H1 (cell line): ENCODE measurements at regions not wholly inside any gene's neighbourhood (a gene's known extent, or its start where the extent isn't known, plus 50 kb on each side); places are given as distances from the start of the nearest gene placed in this dataset.

ENCODE experiments used
- CTCF ChIA-PET: fragments of 300-600 bp; sonication (Branson Sonifier 250); formaldehyde crosslinking; loops from one replicate; lab custom pipeline; 2021; ENCODE audit not compliant: partially characterized antibody; lab: Charles Lee
- POLR2A ChIA-PET: fragments of 300-600 bp; sonication (Branson Sonifier 250); formaldehyde crosslinking; loops from one replicate; lab custom pipeline; 2021; ENCODE audit warnings: inconsistent platforms; ENCODE audit not compliant: partially characterized antibody; lab: Charles Lee
- DNase-seq, 2 experiments: peaks; one replicate each; pipeline versions ENCODE4 v3.0.0 to v3.0.0-alpha.2; 2010 to 2022; ENCODE audit warnings: low spot score in 2 of 2, low read depth in 1 of 2, mixed read lengths in 1 of 2
- FAIRE-seq: peaks from 2 replicates; lab custom pipeline; 2011; peaks lifted over from hg19 to GRCh38; lab: Jason Lieb, UNC
- H2AFZ ChIP-seq: 2 replicates; pipeline ENCODE4 v1.8.1; 2012; ENCODE audit warnings: low read length, inconsistent platforms
- H2AK5ac ChIP-seq: 2 replicates; pipeline ENCODE4 v1.6.1; 2013; ENCODE audit warnings: low read depth, low read length
- H2BK120ac ChIP-seq: replicated peaks from 2 replicates; pipeline ENCODE3; 2013; ENCODE audit warnings: low read depth, low read length, inconsistent platforms
- H2BK12ac ChIP-seq: 2 replicates; pipeline ENCODE4 v1.6.1; 2013; ENCODE audit warnings: low read depth, low read length
- H2BK15ac ChIP-seq: 2 replicates; pipeline ENCODE4 v1.6.1; 2013; ENCODE audit warnings: low read length
- H2BK20ac ChIP-seq: 2 replicates; pipeline ENCODE4 v1.6.1; 2013; ENCODE audit warnings: low read length
- H2BK5ac ChIP-seq: 2 replicates; pipeline ENCODE4 v1.6.1; 2013; ENCODE audit warnings: low read depth, low read length
- H3K14ac ChIP-seq: 2 replicates; pipeline ENCODE4 v1.6.1; 2013; ENCODE audit warnings: inconsistent platforms; ENCODE audit not compliant: insufficient read length
- H3K18ac ChIP-seq: 2 replicates; pipeline ENCODE4 v1.6.1; 2013; ENCODE audit warnings: low read length; ENCODE audit errors: extremely low read depth
- H3K23ac ChIP-seq: 2 replicates; pipeline ENCODE4 v1.6.1; 2013; ENCODE audit warnings: inconsistent platforms; ENCODE audit not compliant: insufficient read length
- H3K23me2 ChIP-seq: 2 replicates; pipeline ENCODE4 v1.6.1; 2013; ENCODE audit warnings: low read depth, low read length
- H3K27ac ChIP-seq: 2 replicates; pipeline ENCODE4 v1.6.1; 2011; ENCODE audit warnings: low read depth, low read length, inconsistent platforms
- H3K27me3 ChIP-seq, 4 experiments: replicated peaks in 1 of 4; 1 replicate in 1 of 4; 2 replicates in 3 of 4; pipeline versions ENCODE4 v1.6.1 to v1.8.1; 2011 to 2013; ENCODE audit warnings: low read length in 3 of 4, mild to moderate bottlenecking in 3 of 4, inconsistent platforms in 2 of 4, mixed read lengths in 2 of 4, moderate library complexity in 1 of 4; ENCODE audit not compliant: control insufficient read depth in 3 of 4, insufficient read depth in 3 of 4; ENCODE audit errors: extremely low read depth in 1 of 4
- H3K36me3 ChIP-seq, 4 experiments: 2 replicates each; pipeline versions ENCODE4 v1.6.1 to v1.8.1; 2011 to 2013; ENCODE audit warnings: mild to moderate bottlenecking in 4 of 4, low read length in 3 of 4, moderate library complexity in 2 of 4, control low read depth in 1 of 4, inconsistent platforms in 1 of 4; ENCODE audit not compliant: insufficient read depth in 4 of 4, control insufficient read depth in 2 of 4
- H3K4ac ChIP-seq: replicated peaks from 2 replicates; pipeline ENCODE3; 2013; ENCODE audit warnings: low read length, low read depth, mixed read lengths, inconsistent platforms; ENCODE audit not compliant: insufficient read length
- H3K4me1 ChIP-seq, 4 experiments: replicated peaks in 1 of 4; 1 replicate in 1 of 4; 2 replicates in 3 of 4; pipeline versions ENCODE4 v1.6.1 to v1.8.1; 2011 to 2013; ENCODE audit warnings: low read length in 3 of 4, inconsistent platforms in 2 of 4, mixed read lengths in 1 of 4; ENCODE audit not compliant: insufficient read depth in 4 of 4, control insufficient read depth in 3 of 4
- H3K4me2 ChIP-seq, 2 experiments: 2 replicates each; pipeline versions ENCODE4 v1.6.1 to v1.8.1; 2011 to 2013; ENCODE audit warnings: low read depth in 2 of 2, low read length in 2 of 2, control low read depth in 1 of 2, inconsistent platforms in 1 of 2, mild to moderate bottlenecking in 1 of 2; ENCODE audit not compliant: insufficient read depth in 1 of 2
- H3K4me3 ChIP-seq, 4 experiments: fragments of 200-600, 300-600 bp in 1 of 4; sonication (generic), shearing (Covaris generic), sonication (Bioruptor Twin) in 1 of 4; 2 replicates each; pipeline versions ENCODE4 v1.5.1 to v1.8.1; 2011 to 2016; ENCODE audit warnings: low read length in 4 of 4, low read depth in 3 of 4, control low read depth in 2 of 4, inconsistent platforms in 2 of 4, mild to moderate bottlenecking in 2 of 4, mixed read lengths in 1 of 4, moderate library complexity in 1 of 4; ENCODE audit not compliant: insufficient read depth in 2 of 4; ENCODE audit errors: extremely low read depth in 1 of 4
- H3K56ac ChIP-seq: replicated peaks from 2 replicates; pipeline ENCODE3; 2013; ENCODE audit warnings: low read depth, mild to moderate bottlenecking, mixed read lengths, low read length, inconsistent platforms; ENCODE audit not compliant: insufficient read length
- H3K79me1 ChIP-seq: 2 replicates; pipeline ENCODE4 v1.6.1; 2013; ENCODE audit warnings: low read depth, low read length, control low read depth
- H3K79me2 ChIP-seq, 2 experiments: 2 replicates each; pipeline versions ENCODE4 v1.6.1 to v1.8.1; 2012 to 2013; ENCODE audit warnings: low read length in 2 of 2, mild to moderate bottlenecking in 2 of 2, inconsistent platforms in 1 of 2; ENCODE audit not compliant: insufficient read depth in 2 of 2, control insufficient read depth in 1 of 2
- H3K9ac ChIP-seq, 4 experiments: replicated peaks in 1 of 4; 1 replicate in 1 of 4; 2 replicates in 3 of 4; pipeline versions ENCODE4 v1.6.1 to v1.8.1; 2011 to 2013; ENCODE audit warnings: low read depth in 3 of 4, low read length in 3 of 4, control low read depth in 2 of 4, mild to moderate bottlenecking in 2 of 4, moderate library complexity in 2 of 4, inconsistent platforms in 1 of 4; ENCODE audit errors: extremely low read depth in 1 of 4
- H3K9me3 ChIP-seq, 2 experiments: 2 replicates each; pipeline versions ENCODE4 v1.6.1 to v1.8.1; 2012 to 2013; ENCODE audit warnings: mild to moderate bottlenecking in 2 of 2, moderate library complexity in 2 of 2, control low read depth in 1 of 2, inconsistent platforms in 1 of 2, low read depth in 1 of 2, low read length in 1 of 2, mixed read lengths in 1 of 2; ENCODE audit not compliant: insufficient read depth in 2 of 2
- H4K20me1 ChIP-seq, 2 experiments: replicated peaks in 1 of 2; 2 replicates each; pipeline versions ENCODE3 to v1.8.1; 2011 to 2013; ENCODE audit warnings: inconsistent platforms in 2 of 2, low read length in 2 of 2, mild to moderate bottlenecking in 1 of 2; ENCODE audit not compliant: insufficient read depth in 2 of 2, control insufficient read depth in 1 of 2
- H4K5ac ChIP-seq: 2 replicates; pipeline ENCODE4 v1.6.1; 2013; ENCODE audit warnings: low read length, low read depth, mixed read lengths, inconsistent platforms; ENCODE audit not compliant: insufficient read length
- H4K8ac ChIP-seq: 2 replicates; pipeline ENCODE4 v1.8.0; 2013; ENCODE audit warnings: mild to moderate bottlenecking, moderate library complexity, low read length, inconsistent platforms; ENCODE audit not compliant: insufficient read depth; ENCODE audit errors: extremely low read depth
- H4K91ac ChIP-seq: replicated peaks from 2 replicates; pipeline ENCODE3; 2013; ENCODE audit warnings: low read length, mixed read lengths, inconsistent platforms; ENCODE audit not compliant: insufficient read length
- CEBPB ChIP-seq: IDR thresholded peaks from 2 replicates; pipeline ENCODE4 v1.6.1; 2012; ENCODE audit warnings: low read depth, low read length
- JUND ChIP-seq: IDR thresholded peaks from 2 replicates; pipeline ENCODE4 v1.6.1; 2011; ENCODE audit warnings: mild to moderate bottlenecking, improper control_type of control experiment, low read length
- RAD21 ChIP-seq, 2 experiments: IDR thresholded peaks in 1 of 2; conservative IDR thresholded peaks in 1 of 2; 2 replicates each; pipeline ENCODE4 v1.6.1; 2011; ENCODE audit warnings: low read depth in 2 of 2, low read length in 2 of 2, improper control_type of control experiment in 1 of 2, inconsistent platforms in 1 of 2, mild to moderate bottlenecking in 1 of 2, moderate library complexity in 1 of 2
- TAF7 ChIP-seq: optimal IDR thresholded peaks from 2 replicates; pipeline ENCODE3; 2011; ENCODE audit warnings: low read depth, mild to moderate bottlenecking, inconsistent platforms, low read length, moderate library complexity, borderline replicate concordance
- TBP ChIP-seq: IDR thresholded peaks from 2 replicates; pipeline ENCODE4 v1.6.1; 2011; ENCODE audit warnings: low read depth, low read length, improper control_type of control experiment
- WGBS, 2 experiments: shearing (Covaris generic) in 1 of 2; methylation state at CpG; one replicate each; pipeline versions ENCODE4 v1.1.6 to v1.1.7; 2013 to 2015; ENCODE audit warnings: low lambda C conversion rate in 2 of 2, mixed read lengths in 2 of 2, inconsistent platforms in 1 of 2, low coverage in 1 of 2, missing lambda C conversion rate in 1 of 2; ENCODE audit not compliant: insufficient replicate concordance in 2 of 2, insufficient coverage in 1 of 2, insufficient read length in 1 of 2; ENCODE audit errors: extremely low coverage in 1 of 2, missing lambda C conversion rate in 1 of 2; 5-methylcytosine and 5-hydroxymethylcytosine counted together
- TF ChIP-seq, protein P1 (sequence below): IDR thresholded peaks from 2 replicates; pipeline ENCODE4 v1.6.1; 2012; ENCODE audit warnings: inconsistent platforms
- TF ChIP-seq, protein P2 (sequence below): IDR thresholded peaks from 2 replicates; pipeline ENCODE4 v1.6.1; 2011; ENCODE audit warnings: low read depth, mild to moderate bottlenecking, low read length; ENCODE audit not compliant: insufficient read depth

DNA sequence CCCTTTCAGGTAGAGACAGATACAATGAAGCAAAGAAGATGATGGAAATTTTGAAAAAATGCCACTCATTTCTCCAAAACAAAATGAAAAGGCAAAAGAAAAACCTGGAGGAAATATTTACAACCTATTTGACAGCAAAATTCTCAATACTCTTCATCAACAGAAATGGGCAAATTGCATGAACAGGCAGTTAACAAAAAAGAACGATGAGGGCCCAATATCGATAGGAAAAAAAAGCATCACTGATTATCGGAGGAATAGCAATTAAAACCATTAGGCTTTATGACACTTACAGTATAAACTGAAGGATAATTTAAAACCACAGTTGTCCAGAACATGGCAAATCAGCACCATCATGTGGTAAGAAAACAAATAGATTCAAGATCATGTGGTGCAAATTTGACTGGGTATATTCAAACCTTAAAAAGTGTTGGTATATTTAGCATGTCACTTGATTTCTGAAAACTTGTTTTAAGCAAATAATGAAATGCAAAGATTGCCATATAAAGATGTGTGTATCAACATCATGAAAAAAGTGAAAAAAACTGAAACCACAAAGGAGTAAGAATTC is 222.9 kb downstream of the BRD1 start:
- no peak overlapping the region for H2BK120ac ChIP-seq
- no peak overlapping the region for H2BK12ac ChIP-seq
- no peaks in the 10 kb centered on the region; a peak in 1 of 7 replicates for H3K4me1 ChIP-seq
- POLR2A ChIA-PET = no interaction called here
- no peak overlapping the region for H2AFZ ChIP-seq
- H3K23me2 ChIP-seq = no peaks in the 10 kb centered on the region
- H2AK5ac ChIP-seq = no peak overlapping the region
- TF ChIP-seq RAD21 (IDR thresholded peaks at IDR 0.05 in 1 of 2, conservative IDR thresholded peaks at IDR 0.05 in 1 of 2; ENCODE audit: low read depth in 2 of 2, low read length in 2 of 2) (no peak), TAF7 (no peak), JUND (no peak), TBP (no peak), CEBPB (no peak)
- TF ChIP-seq, protein P1, sequence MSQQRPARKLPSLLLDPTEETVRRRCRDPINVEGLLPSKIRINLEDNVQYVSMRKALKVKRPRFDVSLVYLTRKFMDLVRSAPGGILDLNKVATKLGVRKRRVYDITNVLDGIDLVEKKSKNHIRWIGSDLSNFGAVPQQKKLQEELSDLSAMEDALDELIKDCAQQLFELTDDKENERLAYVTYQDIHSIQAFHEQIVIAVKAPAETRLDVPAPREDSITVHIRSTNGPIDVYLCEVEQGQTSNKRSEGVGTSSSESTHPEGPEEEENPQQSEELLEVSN = no peak
- TF ChIP-seq, protein P2, sequence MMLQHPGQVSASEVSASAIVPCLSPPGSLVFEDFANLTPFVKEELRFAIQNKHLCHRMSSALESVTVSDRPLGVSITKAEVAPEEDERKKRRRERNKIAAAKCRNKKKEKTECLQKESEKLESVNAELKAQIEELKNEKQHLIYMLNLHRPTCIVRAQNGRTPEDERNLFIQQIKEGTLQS = no peak
- 87% methylated on average over 3 of the region's 3 CpGs; no CpG with 5 or more reads in 1 of the 2 experiments for WGBS, 2 experiments
- no peaks in the 10 kb centered on the region for H3K36me3 ChIP-seq
- no peak overlapping the region for H3K9ac ChIP-seq
- CTCF ChIA-PET = no interaction called here
- H3K27ac ChIP-seq = no peak overlapping the region
- no peaks in the 10 kb centered on the region for H3K79me1 ChIP-seq
- DNase-seq = no peak
- no peak overlapping the region for H3K4me3 ChIP-seq
- no peak overlapping the region for H3K56ac ChIP-seq
- H3K4ac ChIP-seq = no peak overlapping the region
- H4K91ac ChIP-seq = no peak overlapping the region
- no peak overlapping the region for H3K14ac ChIP-seq
- H3K27me3 ChIP-seq = no peaks in the 10 kb centered on the region
- no peaks in the 10 kb centered on the region for H4K20me1 ChIP-seq
- no peak overlapping the region for H3K4me2 ChIP-seq
- no peaks in the 10 kb centered on the region for H3K79me2 ChIP-seq
- H4K8ac ChIP-seq = no peak overlapping the region
- no peak overlapping the region for H2BK5ac ChIP-seq
- H3K9me3 ChIP-seq = peaks cover 0 to 8% of the 10 kb centered on the region in 2 experiments; a peak in 2 of 4 replicates
- no peak overlapping the region for H2BK20ac ChIP-seq
- no peak overlapping the region for H2BK15ac ChIP-seq
- H4K5ac ChIP-seq = no peak overlapping the region
- no peak for FAIRE-seq
- no peak overlapping the region for H3K23ac ChIP-seq
- no peak overlapping the region for H3K18ac ChIP-seq
